Keratinocyte (primary cell): ENCODE measurements at regions not wholly inside any gene's neighbourhood (a gene's known extent, or its start where the extent isn't known, plus 50 kb on each side); places are given as distances from the start of the nearest gene placed in this dataset.

Experiments
- CTCF ChIP-seq, 3 experiments: IDR thresholded peaks in 1 of 3; conservative IDR thresholded peaks in 1 of 3; optimal IDR thresholded peaks in 1 of 3; 2 replicates in 2 of 3; 3 replicates in 1 of 3; pipeline versions ENCODE3 to v1.5.1; 2011; ENCODE audit warnings: low read length in 3 of 3, mild to moderate bottlenecking in 3 of 3, moderate library complexity in 2 of 3, control low read depth in 1 of 3, inconsistent platforms in 1 of 3; ENCODE audit not compliant: insufficient read depth in 2 of 3; ENCODE audit errors: extremely low read depth in 1 of 3
- EZH2 ChIP-seq: IDR thresholded peaks from one replicate; pipeline ENCODE4 v1.6.1; 2012; ENCODE audit warnings: inconsistent platforms, mild to moderate bottlenecking, low read length, moderate library complexity

- no peak for TF ChIP-seq CTCF (optimal IDR thresholded peaks at IDR 0.05 in 1 of 3, IDR thresholded peaks at IDR 0.05 in 1 of 3, conservative IDR thresholded peaks at IDR 0.05 in 1 of 3; ENCODE audit: extremely low read depth in 1 of 3, insufficient read depth in 2 of 3, low read length in 3 of 3)
- no peak for TF ChIP-seq EZH2
These were observed 785.0 kb upstream of the MIR17HG start for GRCh38 chr13:90562443-90562842.
